ENCODE measurements at regions not wholly inside any gene's neighbourhood (a gene's known extent, or its start where the extent isn't known, plus 50 kb on each side); places are given as distances from the start of the nearest gene placed in this dataset.

DNA sequence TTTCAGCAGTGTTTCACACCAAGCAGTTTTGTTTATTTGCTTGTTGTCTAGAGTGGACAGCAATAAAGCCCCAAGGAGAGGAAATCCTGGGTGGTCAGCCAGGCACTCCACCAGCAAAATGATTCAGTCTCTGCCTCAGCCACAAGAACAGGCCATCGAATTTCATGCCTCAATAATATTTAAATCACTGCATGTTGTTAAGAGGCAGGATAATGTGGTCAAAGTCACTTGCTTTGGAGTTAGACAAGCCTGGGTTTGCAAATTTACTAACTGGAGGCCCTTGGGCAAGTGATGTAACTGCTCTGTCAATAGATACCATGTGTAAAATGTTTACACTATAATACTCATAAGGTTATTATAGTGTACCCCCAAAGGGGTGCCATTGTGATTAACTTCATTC is 349.6 kb downstream of the LMO4 start:
- DNase-seq (ENCODE audit: low read depth, low spot score) = no peak
- in situ Hi-C loops (cut with HindIII; ENCODE audit: low pct_unique_long_range_greater_than_20kb, low sequenced_read_pairs) = no loop called here

DNA sequence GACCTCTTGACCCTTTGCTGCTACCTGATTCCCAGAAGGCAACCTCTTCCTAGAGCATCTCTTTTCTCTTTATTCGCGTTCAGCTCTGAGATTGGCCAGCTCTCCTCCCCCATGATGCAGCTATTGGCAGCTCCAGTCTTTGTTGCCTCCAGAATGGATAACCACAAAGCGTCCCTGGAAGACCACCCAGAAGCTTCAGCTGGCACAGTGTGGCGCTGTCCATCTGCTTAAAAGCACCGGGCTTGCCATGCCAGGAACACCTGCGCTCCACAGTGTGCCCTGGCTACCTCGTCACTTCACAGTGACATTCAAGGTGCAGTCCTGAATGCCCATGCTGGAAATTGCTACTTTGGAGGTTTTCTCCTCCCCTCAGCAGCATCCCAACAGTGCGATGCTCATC is 353.9 kb downstream of the LMO4 start:
- DNase-seq (ENCODE audit: low read depth, low spot score) = no peak
- in situ Hi-C loops (cut with HindIII; ENCODE audit: low pct_unique_long_range_greater_than_20kb, low sequenced_read_pairs) = no loop called here

DNA sequence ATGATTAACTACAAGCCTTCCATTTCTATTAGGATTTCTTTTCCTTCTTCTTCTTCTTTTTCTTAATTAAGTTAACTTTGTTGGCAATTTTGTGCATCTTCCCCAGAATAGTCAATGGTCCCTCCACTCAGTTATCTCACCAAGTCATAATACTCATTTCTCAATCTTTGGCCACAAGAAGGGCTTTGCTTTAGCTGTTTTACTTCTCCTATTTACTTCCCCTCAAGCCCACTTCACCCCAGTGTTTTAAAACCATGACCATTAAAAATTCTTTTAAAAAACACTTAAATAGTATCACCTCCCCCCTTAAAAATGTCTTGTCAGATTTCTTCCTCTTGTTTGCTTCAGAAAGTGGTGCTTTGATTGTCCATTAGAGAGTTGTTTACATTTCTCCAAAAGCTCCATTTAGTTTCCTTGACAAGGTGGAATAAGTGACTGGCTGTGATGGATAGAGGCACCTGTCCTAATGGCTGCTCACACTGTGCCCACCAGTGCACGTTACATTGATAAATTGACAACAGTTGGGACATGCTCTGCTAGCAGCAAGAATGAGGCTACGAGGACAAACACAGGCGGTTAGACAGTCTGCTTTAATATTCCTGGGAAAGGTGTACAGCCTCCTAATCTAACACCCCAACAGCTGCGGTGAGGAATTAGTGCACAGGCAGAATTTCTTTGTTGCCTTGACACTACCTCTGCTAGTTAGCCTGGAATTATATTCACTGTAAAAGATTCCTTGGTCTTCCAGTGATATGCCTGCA is 354.7 kb downstream of the LMO4 start:
- DNase-seq (ENCODE audit: low read depth, low spot score) = no peak
- in situ Hi-C loops (cut with HindIII; ENCODE audit: low pct_unique_long_range_greater_than_20kb, low sequenced_read_pairs) = no loop called here

DNA sequence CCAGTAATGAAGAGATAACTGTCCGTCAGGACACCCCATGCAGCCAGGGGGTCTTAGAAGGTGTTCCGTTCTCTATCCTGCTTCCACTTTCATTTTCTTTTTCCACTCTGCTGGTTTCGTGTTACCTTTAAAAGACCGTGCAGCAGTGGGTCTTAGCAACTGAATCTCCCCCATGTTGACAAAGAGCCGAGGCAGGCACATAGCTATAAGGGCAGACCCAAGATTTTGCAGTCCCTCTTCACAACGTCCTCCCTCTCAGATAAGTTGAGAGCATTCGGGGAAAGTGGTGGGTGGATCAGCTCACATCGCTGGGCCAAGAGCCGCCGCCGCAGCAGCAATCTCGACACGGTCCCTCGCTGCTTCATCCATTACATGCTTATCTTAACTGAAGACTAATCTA is 355.5 kb downstream of the LMO4 start:
- in situ Hi-C loops (cut with HindIII; ENCODE audit: low pct_unique_long_range_greater_than_20kb, low sequenced_read_pairs) = no loop called here
- DNase-seq (ENCODE audit: low read depth, low spot score) = no peak

DNA sequence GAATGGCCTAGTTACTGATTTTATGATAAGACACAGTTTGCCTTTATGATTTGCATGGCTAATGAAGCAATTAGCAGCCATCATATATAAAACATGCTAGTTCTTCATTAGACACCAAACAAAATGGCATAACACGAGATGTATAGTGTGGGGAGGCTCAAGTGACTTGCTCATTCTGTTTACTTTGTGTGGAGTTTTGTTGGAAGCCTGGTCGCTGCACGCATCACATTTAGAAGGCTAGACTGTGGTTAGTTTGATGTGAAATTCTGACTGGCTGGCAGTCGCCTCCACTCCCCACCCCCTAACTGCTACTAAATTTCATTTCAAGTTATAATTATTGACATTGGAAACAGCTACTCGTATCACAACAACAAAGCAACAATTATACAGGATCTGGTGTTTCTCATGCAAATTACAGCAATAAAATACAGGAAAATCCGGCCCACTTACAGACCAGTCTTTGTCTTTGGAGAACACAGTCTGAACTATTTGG is 356.1 kb downstream of the LMO4 start:
- DNase-seq (ENCODE audit: low read depth, low spot score) = peak; percentile 25
- in situ Hi-C loops (cut with HindIII; ENCODE audit: low pct_unique_long_range_greater_than_20kb, low sequenced_read_pairs) = no loop called here

DNA sequence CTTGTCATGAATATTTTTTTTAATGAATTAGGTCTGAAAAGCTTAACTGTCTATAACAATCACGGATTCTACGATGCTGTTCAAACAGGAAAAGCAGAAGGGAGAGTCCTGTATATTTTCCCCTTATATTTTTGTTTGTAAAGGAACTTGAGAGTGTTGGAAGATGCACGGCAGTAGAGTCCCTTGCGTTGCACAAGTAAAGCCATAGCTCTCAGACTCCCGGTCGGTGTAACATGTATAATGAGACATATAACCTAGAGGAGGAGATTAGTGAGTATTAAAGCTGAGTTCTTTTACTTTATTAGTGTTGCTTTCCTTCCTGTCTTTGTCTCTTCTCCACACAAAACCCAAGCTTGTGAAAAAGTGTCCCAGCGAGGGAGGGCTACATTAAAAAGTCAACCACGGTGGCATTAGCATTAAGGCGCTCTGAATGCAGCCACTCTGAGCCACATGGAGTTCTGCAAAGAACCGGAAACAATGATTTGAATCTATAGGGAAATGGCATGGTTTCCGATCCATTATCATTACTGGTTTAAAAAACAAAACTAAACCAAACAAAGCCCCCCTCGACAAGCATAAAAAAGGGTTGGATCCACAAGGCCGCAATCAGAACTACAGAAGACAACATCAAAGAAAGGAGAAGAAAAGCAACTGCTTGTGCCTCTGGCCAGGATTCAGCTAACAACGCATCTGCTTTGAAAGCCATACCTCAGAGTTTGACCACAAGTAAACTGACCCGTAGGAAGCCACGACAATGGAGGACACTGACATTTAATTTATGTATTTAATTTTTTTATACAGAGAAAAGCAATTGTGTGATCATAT is 356.8 kb downstream of the LMO4 start:
- no peak for DNase-seq (ENCODE audit: low read depth, low spot score)
- in situ Hi-C loops (cut with HindIII; ENCODE audit: low pct_unique_long_range_greater_than_20kb, low sequenced_read_pairs) = no loop called here

DNA sequence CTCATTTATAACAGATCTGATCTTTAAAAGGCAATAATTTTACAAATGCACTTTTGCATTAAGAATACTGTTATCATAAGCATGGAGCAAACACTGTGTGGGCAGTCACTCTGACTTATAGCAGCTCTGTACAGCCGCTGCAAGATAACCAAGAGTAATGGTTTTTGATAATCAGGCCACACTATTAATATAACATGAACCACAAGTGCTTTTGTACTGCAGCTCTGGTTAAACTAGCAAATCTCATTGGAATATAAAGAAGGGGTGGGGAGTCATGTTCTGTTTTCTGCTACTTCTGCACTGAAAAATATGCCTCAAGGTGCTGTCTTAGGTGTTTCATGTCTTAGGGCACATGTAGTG is 357.4 kb downstream of the LMO4 start:
- in situ Hi-C loops (cut with HindIII; ENCODE audit: low pct_unique_long_range_greater_than_20kb, low sequenced_read_pairs) = no loop called here
- no peak for DNase-seq (ENCODE audit: low read depth, low spot score)

DNA sequence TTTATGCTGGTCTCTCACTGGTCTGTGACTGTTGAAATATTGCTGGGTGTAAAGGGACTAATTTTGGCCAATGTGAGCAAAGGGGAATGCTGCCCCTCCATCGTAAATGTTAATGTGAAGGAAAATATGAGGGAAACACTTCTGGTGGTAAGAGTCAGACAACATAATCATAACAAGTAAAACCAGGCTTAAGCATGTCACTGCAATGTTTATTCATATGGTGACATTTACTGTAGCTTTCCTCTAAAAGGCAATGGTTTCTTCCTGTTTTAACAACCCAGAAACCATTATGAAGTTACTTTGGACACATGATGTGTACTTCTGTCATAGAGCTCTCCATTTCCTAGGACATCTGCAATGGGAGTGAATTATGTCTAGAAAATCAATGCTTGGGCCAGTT is 358.0 kb downstream of the LMO4 start:
- DNase-seq (ENCODE audit: low read depth, low spot score) = no peak
- in situ Hi-C loops (cut with HindIII; ENCODE audit: low pct_unique_long_range_greater_than_20kb, low sequenced_read_pairs) = no loop called here

DNA sequence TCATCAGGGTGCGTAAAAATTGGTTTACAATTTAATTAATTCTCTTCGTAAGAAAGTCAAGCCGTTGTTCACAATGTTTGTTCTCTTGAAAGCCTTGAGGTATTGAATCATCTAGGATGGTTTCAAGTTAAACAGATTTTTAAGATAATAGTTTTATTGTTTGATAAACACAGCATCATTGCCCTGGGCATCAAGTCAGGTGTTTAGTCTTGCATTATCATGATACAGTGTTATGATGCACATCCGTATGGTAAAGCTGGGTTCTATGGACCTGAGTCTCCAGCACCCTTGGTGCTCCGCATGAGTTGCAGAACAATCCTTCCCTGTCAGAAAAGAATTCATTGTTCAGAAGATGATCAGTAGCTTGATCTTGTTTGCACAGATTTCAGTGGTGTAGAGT is 359.5 kb downstream of the LMO4 start:
- DNase-seq (ENCODE audit: low read depth, low spot score) = no peak
- in situ Hi-C loops (cut with HindIII; ENCODE audit: low pct_unique_long_range_greater_than_20kb, low sequenced_read_pairs) = no loop called here

DNA sequence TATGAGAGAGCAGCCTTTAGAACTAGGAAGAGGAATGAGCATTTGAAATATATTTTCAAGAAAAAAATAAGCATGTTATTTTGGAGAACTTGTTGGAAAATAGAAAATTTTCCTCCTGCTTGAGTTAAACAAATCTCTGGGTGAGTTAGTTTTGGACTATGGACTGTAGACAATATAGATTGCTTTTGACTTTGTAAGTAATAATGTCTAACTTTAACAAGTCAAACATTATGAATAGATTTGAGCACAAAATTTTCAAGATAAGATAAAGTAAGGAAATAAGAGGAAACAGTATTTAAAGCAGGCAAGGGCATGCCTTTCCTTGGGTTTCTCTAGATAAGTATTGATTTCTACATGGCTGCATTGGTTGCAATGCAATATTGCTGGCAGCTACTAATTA is 360.8 kb downstream of the LMO4 start:
- DNase-seq (ENCODE audit: low read depth, low spot score) = no peak
- in situ Hi-C loops (cut with HindIII; ENCODE audit: low pct_unique_long_range_greater_than_20kb, low sequenced_read_pairs) = no loop called here

DNA sequence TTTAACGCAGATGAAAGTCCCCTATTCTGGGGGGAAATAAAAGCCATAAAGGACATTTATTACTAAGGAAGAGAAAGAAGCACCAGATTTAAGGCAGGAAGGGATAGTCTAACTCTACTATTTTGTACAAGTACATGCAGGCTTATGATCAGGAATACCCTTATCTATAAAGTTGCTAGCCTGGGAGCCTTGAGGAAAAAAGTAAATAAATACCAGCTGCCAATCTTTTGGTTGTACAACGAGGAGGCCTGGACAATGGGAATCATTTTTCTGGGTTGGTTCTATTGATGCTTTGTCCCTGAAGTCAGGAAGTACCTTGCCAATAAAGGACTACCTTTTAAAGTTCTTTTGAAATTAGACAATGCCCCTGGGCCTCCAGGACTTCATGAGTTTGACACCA is 367.8 kb downstream of the LMO4 start:
- in situ Hi-C loops (cut with HindIII; ENCODE audit: low pct_unique_long_range_greater_than_20kb, low sequenced_read_pairs) = no loop called here
- DNase-seq (ENCODE audit: low read depth, low spot score) = no peak

DNA sequence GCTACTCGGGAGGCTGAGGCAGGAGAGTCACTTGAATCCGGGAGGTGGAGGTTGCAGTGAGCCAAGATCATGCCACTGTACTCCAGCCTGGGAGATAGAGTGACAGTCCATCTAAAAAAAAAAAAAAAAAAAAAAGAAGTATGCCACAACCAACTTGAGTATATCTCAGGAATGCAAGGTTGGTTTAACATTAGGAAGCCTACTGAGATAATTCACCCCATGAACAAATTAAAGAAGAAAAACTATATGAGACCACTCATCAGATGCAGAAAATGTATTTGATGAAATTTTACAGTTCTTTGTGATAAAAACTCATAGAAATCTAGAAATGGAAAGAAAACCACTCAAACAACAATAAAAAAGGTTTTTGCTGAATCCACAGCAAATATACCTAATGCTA is 373.8 kb downstream of the LMO4 start:
- DNase-seq (ENCODE audit: low read depth, low spot score) = no peak
- in situ Hi-C loops (cut with HindIII; ENCODE audit: low pct_unique_long_range_greater_than_20kb, low sequenced_read_pairs) = no loop called here

DNA sequence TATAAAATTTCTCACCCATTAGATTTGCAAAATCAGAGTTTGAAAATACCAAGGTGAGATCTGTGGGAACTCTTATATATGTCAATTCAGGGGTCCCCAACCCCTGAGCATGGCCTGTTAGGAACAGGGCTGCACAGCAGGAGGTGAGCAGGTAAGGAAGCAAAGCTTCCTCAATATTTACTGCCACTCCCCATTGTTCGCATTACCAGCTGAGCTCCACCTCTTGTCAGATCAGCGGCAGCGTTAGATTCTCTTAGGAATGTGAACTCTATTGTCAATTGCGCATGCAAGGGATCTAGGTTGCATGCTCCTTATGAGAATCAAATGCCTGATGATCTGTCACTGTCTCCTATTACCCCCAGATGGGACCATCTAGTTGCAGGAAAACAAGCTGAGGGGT is 376.6 kb downstream of the LMO4 start:
- in situ Hi-C loops (cut with HindIII; ENCODE audit: low pct_unique_long_range_greater_than_20kb, low sequenced_read_pairs) = no loop called here

DNA sequence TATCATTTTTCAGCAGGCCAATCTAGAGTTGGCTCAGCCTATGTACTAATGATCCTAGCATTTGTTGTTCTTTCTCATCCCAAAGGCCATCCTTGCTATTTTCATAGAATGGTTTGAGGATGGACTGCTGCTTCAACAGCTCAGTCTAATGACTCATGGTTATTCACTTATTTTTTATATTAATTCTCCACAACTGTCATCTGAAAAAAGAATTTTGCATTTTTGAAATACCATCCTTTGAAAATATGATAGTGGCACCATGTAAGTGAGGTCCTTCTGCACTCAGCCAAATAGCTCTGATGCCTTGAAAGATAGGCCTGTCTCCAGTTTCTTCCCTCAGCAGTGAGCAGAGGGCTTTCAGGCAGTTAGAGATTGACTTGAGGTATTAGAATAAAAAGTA is 377.5 kb downstream of the LMO4 start:
- in situ Hi-C loops (cut with HindIII; ENCODE audit: low pct_unique_long_range_greater_than_20kb, low sequenced_read_pairs) = no loop called here
- no peak for DNase-seq (ENCODE audit: low read depth, low spot score)

More for the DNA sequence above, 376.6 kb downstream of the LMO4 start:
- no peak for DNase-seq (ENCODE audit: low read depth, low spot score)

DNA sequence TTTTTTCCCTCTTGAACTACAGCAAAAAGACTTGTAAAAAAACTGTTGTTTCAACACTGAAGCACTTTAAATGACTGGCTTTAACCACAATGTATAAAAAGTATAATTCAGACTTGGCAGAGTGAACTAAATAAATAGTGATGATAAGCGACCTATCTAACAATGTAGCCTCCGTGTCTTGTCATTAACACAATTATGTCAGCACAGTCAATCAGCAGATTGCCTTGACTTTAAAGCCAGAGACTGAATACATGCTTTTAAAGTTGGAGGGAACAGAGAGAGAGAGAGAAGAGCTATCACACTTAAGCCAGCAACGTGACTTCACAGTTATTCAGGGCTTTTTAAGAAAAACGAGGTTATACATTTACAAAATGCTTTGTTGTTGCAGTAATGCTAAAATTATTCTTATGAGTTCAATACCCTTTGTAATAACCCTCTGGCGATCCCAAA is 378.1 kb downstream of the LMO4 start:
- DNase-seq (ENCODE audit: low read depth, low spot score) = no peak

DNA sequence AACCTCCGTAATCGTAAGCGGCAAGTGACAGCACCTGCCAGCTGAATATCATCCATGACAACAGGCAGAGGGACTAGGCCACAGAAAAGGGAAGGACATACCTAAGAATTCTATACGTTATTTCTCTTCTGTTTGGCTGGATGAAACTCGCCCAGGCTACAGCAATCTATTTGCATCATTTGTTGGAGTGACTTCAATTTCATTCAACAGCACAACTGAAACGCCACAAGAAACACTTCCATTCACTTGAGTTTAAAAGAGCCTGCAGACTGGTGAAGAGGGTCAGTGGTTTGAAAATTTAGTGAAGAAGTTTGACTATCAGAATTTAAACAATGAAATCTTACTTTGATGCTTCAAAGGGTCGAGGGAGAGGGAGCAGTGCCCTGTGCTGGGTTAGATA is 378.7 kb downstream of the LMO4 start:
- DNase-seq (ENCODE audit: low read depth, low spot score) = no peak
- in situ Hi-C loops (cut with HindIII; ENCODE audit: low pct_unique_long_range_greater_than_20kb, low sequenced_read_pairs) = no loop called here

More for the DNA sequence above, 378.1 kb downstream of the LMO4 start:
- in situ Hi-C loops (cut with HindIII; ENCODE audit: low pct_unique_long_range_greater_than_20kb, low sequenced_read_pairs) = no loop called here

DNA sequence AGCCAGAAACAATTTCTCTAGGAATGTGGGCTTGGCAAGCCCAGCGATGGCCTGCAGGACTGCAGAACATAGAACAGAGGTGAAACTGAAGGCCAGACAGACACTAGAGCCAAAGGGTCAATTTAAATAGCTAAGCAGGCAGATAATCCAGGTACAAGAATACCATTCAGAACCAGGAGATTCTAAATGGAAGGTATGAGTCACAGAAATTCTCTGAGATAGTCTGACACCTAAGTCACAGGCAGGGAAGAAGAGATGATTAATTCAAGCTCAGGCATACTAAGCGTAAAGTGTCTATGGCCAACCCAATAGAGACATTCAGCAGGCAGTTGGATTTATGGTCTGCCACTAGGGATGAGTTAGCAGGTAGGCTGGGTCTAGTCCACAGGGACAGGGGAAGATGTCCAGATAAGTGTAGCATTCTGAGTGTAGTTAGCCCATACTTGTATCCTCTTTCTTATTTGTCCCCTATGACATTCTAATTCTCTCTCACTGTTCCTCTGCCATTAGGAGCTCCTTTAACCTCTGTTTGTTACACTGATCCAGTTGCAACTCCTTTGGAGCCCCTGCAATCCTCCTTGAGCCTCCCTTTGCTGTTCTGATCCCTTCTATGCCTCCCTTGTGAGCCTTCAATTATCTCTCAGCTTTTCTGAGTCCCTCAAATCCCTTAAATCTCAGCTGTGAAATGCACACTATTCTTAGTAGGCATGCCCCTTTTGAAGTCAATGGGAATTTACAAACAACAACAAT is 383.8 kb downstream of the LMO4 start:
- DNase-seq (ENCODE audit: low read depth, low spot score) = no peak
- in situ Hi-C loops (cut with HindIII; ENCODE audit: low pct_unique_long_range_greater_than_20kb, low sequenced_read_pairs) = no loop called here

DNA sequence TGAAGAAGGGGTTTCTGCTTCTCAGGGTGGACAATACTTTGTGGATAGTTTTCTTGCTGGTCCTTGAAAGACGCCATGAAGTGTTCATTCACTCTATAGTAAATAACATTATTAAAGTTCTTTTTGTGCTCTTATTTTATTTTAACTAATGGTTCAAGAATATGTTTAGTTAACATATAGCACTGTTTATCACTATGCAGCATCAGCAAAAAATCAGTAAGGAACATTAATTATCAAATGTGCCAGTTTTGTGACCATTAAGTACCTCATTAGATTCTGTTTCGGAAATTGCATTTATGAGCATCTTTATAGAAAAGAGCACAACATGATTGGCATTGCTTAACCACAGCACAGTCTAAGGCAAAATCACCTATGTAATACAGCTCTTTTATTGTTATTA is 385.6 kb downstream of the LMO4 start:
- no peak for DNase-seq (ENCODE audit: low read depth, low spot score)
- in situ Hi-C loops (cut with HindIII; ENCODE audit: low pct_unique_long_range_greater_than_20kb, low sequenced_read_pairs) = no loop called here

Data from SK-MEL-5 (cell line).